K562 (cell line): ENCODE measurements at regions not wholly inside any gene's neighbourhood (a gene's known extent, or its start where the extent isn't known, plus 50 kb on each side); places are given as distances from the start of the nearest gene placed in this dataset.

ENCODE experiments used
- BRD4 ChIP-seq: fragments of 200-600 bp; sonication (generic); IDR thresholded peaks from 2 replicates; pipeline ENCODE4 v1.6.1; 2017; ENCODE audit warnings: inconsistent platforms
- BRF1 ChIP-seq: IDR thresholded peaks from 3 replicates; pipeline ENCODE4 v1.6.1; 2011; ENCODE audit warnings: borderline replicate concordance, mild to moderate bottlenecking; ENCODE audit not compliant: insufficient read length; ENCODE audit errors: extremely low read depth
- CCNT2 ChIP-seq: IDR thresholded peaks from 2 replicates; pipeline ENCODE4 v1.6.1; 2011; ENCODE audit warnings: borderline replicate concordance, low read depth, mild to moderate bottlenecking, moderate library complexity, mixed read lengths, low read length; ENCODE audit not compliant: insufficient read length; ENCODE audit errors: extremely low read depth
- GABPB2 ChIP-seq: fragments of 250-450 bp; sonication (Bioruptor Pico); conservative IDR thresholded peaks from 2 replicates; pipeline ENCODE4 v1.5.1; 2021; ENCODE audit warnings: mild to moderate bottlenecking
- HDAC6 ChIP-seq: IDR thresholded peaks from 2 replicates; pipeline ENCODE4 v1.6.1; 2012; ENCODE audit warnings: low read depth, mild to moderate bottlenecking, control low read depth, inconsistent platforms, low read length, moderate library complexity
- JUN ChIP-seq, 2 experiments: sonication (generic) in 1 of 2; formaldehyde crosslinking in 1 of 2; IDR thresholded peaks; 2 replicates each; pipeline versions ENCODE4 v1.6.1 to v1.8.0; 2012 to 2022; ENCODE audit warnings: borderline replicate concordance in 2 of 2, mild to moderate bottlenecking in 2 of 2, improper control_type of control experiment in 1 of 2, low read depth in 1 of 2, low read length in 1 of 2, missing genetic modification reagents in 1 of 2
- NFRKB ChIP-seq: fragments of 450-650 bp; IDR thresholded peaks from 2 replicates; pipeline ENCODE4 v1.6.1; 2016; ENCODE audit warnings: low read depth
- POLR3G ChIP-seq: IDR thresholded peaks from 2 replicates; pipeline ENCODE4 v1.6.1; 2011; ENCODE audit not compliant: insufficient read length, insufficient replicate concordance; ENCODE audit errors: extremely low read depth
- PYGO2 ChIP-seq: fragments of 450-650 bp; IDR thresholded peaks from 2 replicates; pipeline ENCODE4 v1.6.1; 2016; ENCODE audit warnings: mild to moderate bottlenecking, missing genetic modification characterization, moderate library complexity, missing compliant biosample characterization
- RBM25 ChIP-seq: fragments of 200-400 bp; formaldehyde crosslinking; IDR thresholded peaks from 2 replicates; pipeline ENCODE4 v1.6.1; 2018; ENCODE audit warnings: low read length, low read depth, moderate library complexity; ENCODE audit not compliant: severe bottlenecking
- SNIP1 ChIP-seq: fragments of 450-650 bp; IDR thresholded peaks from 2 replicates; pipeline ENCODE4 v1.7.1; 2017; ENCODE audit warnings: low read depth, mild to moderate bottlenecking
- SNRNP70 ChIP-seq: fragments of 200-400 bp; formaldehyde crosslinking; optimal IDR thresholded peaks from 2 replicates; pipeline ENCODE3; 2017; ENCODE audit warnings: low read depth, low read length
- TAF15 ChIP-seq: fragments of 200-400 bp; formaldehyde crosslinking; IDR thresholded peaks from 2 replicates; pipeline ENCODE4 v1.6.1; 2017; ENCODE audit warnings: mild to moderate bottlenecking, low read depth, low read length, moderate library complexity
- TOE1 ChIP-seq, 2 experiments: fragments of 450-650 bp in 1 of 2; sonication (generic) in 1 of 2; formaldehyde crosslinking in 1 of 2; IDR thresholded peaks; 2 replicates each; pipeline versions ENCODE4 v1.7.1 to v1.8.0; 2016 to 2022; ENCODE audit warnings: borderline replicate concordance in 2 of 2, mild to moderate bottlenecking in 2 of 2, antibody characterized with exemption in 1 of 2, inconsistent platforms in 1 of 2, low read depth in 1 of 2, missing genetic modification reagents in 1 of 2, moderate library complexity in 1 of 2
- YY1 ChIP-seq, 3 experiments: IDR thresholded peaks; 2 replicates each; pipeline ENCODE4 v1.6.1; 2011; ENCODE audit warnings: low read length in 2 of 3, mild to moderate bottlenecking in 2 of 3, moderate library complexity in 2 of 3, borderline replicate concordance in 1 of 3, control low read depth in 1 of 3, low read depth in 1 of 3; ENCODE audit not compliant: insufficient read depth in 3 of 3, insufficient replicate concordance in 2 of 3, control insufficient read depth in 1 of 3, insufficient read length in 1 of 3; ENCODE audit errors: extremely low read depth in 1 of 3
- ZNF316 ChIP-seq: fragments of 450-650 bp; IDR thresholded peaks from 2 replicates; pipeline ENCODE4 v1.6.1; 2016
- TF ChIP-seq, protein P1 (sequence below): IDR thresholded peaks from 2 replicates; pipeline ENCODE4 v1.6.1; 2016; ENCODE audit warnings: missing genetic modification characterization, missing compliant biosample characterization
- TF ChIP-seq, protein P2 (sequence below): sonication (generic); formaldehyde crosslinking; IDR thresholded peaks from 2 replicates; pipeline ENCODE4 v1.9.0; 2022; ENCODE audit warnings: mild to moderate bottlenecking, missing genetic modification reagents
- TF ChIP-seq, protein P3 (sequence below): fragments of 250-450 bp; sonication (Bioruptor Pico); IDR thresholded peaks from 2 replicates; pipeline ENCODE4 v1.5.0; 2021
- TF ChIP-seq, protein P4 (sequence below): fragments of 450-650 bp; formaldehyde crosslinking; IDR thresholded peaks from 2 replicates; pipeline ENCODE4 v1.4.0; 2020; ENCODE audit warnings: mild to moderate bottlenecking, moderate library complexity
- TF ChIP-seq, protein P5 (sequence below): fragments of 450-650 bp; formaldehyde crosslinking; IDR thresholded peaks from 2 replicates; pipeline ENCODE4 v1.4.0; 2020; ENCODE audit warnings: mild to moderate bottlenecking, mixed read lengths

GRCh38 chr1:87495147-87495546 lies 166.5 kb downstream of the LMO4 start (continued):
- TF ChIP-seq, protein P1, sequence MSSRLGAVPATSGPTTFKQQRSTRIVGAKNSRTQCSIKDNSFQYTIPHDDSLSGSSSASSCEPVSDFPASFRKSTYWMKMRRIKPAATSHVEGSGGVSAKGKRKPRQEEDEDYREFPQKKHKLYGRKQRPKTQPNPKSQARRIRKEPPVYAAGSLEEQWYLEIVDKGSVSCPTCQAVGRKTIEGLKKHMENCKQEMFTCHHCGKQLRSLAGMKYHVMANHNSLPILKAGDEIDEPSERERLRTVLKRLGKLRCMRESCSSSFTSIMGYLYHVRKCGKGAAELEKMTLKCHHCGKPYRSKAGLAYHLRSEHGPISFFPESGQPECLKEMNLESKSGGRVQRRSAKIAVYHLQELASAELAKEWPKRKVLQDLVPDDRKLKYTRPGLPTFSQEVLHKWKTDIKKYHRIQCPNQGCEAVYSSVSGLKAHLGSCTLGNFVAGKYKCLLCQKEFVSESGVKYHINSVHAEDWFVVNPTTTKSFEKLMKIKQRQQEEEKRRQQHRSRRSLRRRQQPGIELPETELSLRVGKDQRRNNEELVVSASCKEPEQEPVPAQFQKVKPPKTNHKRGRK (tag): no peak
- TF ChIP-seq, protein P2, sequence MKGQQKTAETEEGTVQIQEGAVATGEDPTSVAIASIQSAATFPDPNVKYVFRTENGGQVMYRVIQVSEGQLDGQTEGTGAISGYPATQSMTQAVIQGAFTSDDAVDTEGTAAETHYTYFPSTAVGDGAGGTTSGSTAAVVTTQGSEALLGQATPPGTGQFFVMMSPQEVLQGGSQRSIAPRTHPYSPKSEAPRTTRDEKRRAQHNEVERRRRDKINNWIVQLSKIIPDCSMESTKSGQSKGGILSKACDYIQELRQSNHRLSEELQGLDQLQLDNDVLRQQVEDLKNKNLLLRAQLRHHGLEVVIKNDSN (CRISPR knock-in tag): 0 out of 2 replicates have a peak, but pooled peaks have one; percentile 18
- TF ChIP-seq, protein P3, sequence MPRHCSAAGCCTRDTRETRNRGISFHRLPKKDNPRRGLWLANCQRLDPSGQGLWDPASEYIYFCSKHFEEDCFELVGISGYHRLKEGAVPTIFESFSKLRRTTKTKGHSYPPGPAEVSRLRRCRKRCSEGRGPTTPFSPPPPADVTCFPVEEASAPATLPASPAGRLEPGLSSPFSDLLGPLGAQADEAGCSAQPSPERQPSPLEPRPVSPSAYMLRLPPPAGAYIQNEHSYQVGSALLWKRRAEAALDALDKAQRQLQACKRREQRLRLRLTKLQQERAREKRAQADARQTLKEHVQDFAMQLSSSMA (CRISPR knock-in tag): no peak
- no peak for TF ChIP-seq JUN (IDR thresholded peaks at IDR 0.05; ENCODE audit: borderline replicate concordance, low read depth, low read length)
- TF ChIP-seq JUN (CRISPR knock-in tag; IDR thresholded peaks at IDR 0.05; ENCODE audit: borderline replicate concordance): no peak
- TF ChIP-seq TOE1 (IDR thresholded peaks at IDR 0.05; ENCODE audit: borderline replicate concordance): peak; percentile 83
- no peak for TF ChIP-seq TOE1 (CRISPR knock-in tag; IDR thresholded peaks at IDR 0.05; ENCODE audit: borderline replicate concordance, low read depth)
- TF ChIP-seq TAF15: no peak
- no peak for TF ChIP-seq SNIP1
- peak; percentile 53 for TF ChIP-seq RBM25
- no peak for TF ChIP-seq ZNF316
- TF ChIP-seq, protein P4, sequence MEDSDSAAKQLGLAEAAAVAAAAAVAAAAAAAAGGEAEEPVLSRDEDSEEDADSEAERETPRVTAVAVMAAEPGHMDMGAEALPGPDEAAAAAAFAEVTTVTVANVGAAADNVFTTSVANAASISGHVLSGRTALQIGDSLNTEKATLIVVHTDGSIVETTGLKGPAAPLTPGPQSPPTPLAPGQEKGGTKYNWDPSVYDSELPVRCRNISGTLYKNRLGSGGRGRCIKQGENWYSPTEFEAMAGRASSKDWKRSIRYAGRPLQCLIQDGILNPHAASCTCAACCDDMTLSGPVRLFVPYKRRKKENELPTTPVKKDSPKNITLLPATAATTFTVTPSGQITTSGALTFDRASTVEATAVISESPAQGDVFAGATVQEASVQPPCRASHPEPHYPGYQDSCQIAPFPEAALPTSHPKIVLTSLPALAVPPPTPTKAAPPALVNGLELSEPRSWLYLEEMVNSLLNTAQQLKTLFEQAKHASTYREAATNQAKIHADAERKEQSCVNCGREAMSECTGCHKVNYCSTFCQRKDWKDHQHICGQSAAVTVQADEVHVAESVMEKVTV (CRISPR knock-in tag): 0 out of 2 replicates have a peak, but pooled peaks have one; percentile 15
- TF ChIP-seq CCNT2: no peak
- TF ChIP-seq HDAC6: no peak
- TF ChIP-seq, protein P5, sequence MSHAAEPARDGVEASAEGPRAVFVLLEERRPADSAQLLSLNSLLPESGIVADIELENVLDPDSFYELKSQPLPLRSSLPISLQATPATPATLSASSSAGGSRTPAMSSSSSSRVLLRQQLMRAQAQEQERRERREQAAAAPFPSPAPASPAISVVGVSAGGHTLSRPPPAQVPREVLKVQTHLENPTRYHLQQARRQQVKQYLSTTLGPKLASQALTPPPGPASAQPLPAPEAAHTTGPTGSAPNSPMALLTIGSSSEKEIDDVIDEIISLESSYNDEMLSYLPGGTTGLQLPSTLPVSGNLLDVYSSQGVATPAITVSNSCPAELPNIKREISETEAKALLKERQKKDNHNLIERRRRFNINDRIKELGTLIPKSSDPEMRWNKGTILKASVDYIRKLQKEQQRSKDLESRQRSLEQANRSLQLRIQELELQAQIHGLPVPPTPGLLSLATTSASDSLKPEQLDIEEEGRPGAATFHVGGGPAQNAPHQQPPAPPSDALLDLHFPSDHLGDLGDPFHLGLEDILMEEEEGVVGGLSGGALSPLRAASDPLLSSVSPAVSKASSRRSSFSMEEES (CRISPR knock-in tag): peak; percentile 95
- TF ChIP-seq POLR3G: no peak
- TF ChIP-seq NFRKB: no peak
- TF ChIP-seq BRD4: no peak
- TF ChIP-seq PYGO2 (tag): no peak
- TF ChIP-seq YY1 (IDR thresholded peaks at IDR 0.05; ENCODE audit: borderline replicate concordance in 1 of 3, control insufficient read depth in 1 of 3, extremely low read depth in 1 of 3, insufficient read depth in 3 of 3, insufficient read length in 1 of 3, insufficient replicate concordance in 2 of 3, low read depth in 1 of 3, low read length in 2 of 3): no peak
- TF ChIP-seq SNRNP70: no peak
- no peak for TF ChIP-seq GABPB2 (CRISPR knock-in tag)
- TF ChIP-seq BRF1: no peak
